ENCODE measurements at regions not wholly inside any gene's neighbourhood (a gene's known extent, or its start where the extent isn't known, plus 50 kb on each side); places are given as distances from the start of the nearest gene placed in this dataset.

DNA sequence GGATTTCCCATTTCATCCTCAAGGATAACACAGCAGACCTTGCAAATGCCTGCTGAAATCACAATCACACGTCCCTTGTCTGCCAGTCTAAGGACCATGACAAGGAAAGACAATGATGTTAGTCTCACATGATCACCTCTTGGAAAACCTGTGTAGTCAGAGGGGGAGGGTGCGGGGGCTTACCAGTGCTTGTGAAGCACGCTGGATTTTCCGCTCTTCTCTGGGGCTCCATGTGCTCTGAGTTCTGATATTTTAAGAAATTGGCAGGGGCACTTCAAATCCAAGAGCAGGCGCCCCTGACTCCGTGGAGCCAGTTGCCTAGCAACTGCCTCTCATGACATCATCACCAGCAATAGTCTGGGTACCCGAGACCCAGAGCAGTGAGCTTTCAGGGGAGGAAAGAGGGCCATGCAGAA, 200.9 kb upstream of the C14orf180 start:
- peaks cover 0 to 9% (median 5%) of the 10 kb centered on the region in 4 donors for H3K9me3 ChIP-seq (ENCODE audit: control insufficient read depth in 4 of 4, low read length in 3 of 4)
- no peaks in the 10 kb centered on the region for H3K4me1 ChIP-seq (ENCODE audit: control insufficient read depth in 4 of 4, insufficient read depth in 4 of 4, low read length in 3 of 4)
- WGBS: 66% methylated on average over 7 of the region's 7 CpGs
- no peak overlapping the region for H3K4me3 ChIP-seq (ENCODE audit: low read depth in 1 of 3, low read length in 3 of 3)
- peaks cover 0 to 5% (median 0%) of the 10 kb centered on the region in 4 donors for H3K27me3 ChIP-seq (ENCODE audit: control insufficient read depth in 4 of 4, insufficient read depth in 4 of 4, low read length in 3 of 4)
- DNase-seq (ENCODE audit: low spot score): no peak
- H3K9ac ChIP-seq (ENCODE audit: low read depth in 1 of 2, low read length in 2 of 2): no peak overlapping the region
- no peak overlapping the region for H3K27ac ChIP-seq (ENCODE audit: low read depth in 1 of 2, low read length in 2 of 2)
- TF ChIP-seq FOXA2 (IDR thresholded peaks at IDR 0.05) (no peak), RAD21 (IDR thresholded peaks at IDR 0.05) (no peak), SP1 (IDR thresholded peaks at IDR 0.05) (no peak), JUND (IDR thresholded peaks at IDR 0.05) (no peak), YY1 (IDR thresholded peaks at IDR 0.05) (no peak), RXRA (IDR thresholded peaks at IDR 0.05) (no peak), TAF1 (conservative IDR thresholded peaks at IDR 0.05) (no peak), NR2F2 (IDR thresholded peaks at IDR 0.05) (no peak), HNF4G (IDR thresholded peaks at IDR 0.05) (no peak)
- TF ChIP-seq, protein P1, sequence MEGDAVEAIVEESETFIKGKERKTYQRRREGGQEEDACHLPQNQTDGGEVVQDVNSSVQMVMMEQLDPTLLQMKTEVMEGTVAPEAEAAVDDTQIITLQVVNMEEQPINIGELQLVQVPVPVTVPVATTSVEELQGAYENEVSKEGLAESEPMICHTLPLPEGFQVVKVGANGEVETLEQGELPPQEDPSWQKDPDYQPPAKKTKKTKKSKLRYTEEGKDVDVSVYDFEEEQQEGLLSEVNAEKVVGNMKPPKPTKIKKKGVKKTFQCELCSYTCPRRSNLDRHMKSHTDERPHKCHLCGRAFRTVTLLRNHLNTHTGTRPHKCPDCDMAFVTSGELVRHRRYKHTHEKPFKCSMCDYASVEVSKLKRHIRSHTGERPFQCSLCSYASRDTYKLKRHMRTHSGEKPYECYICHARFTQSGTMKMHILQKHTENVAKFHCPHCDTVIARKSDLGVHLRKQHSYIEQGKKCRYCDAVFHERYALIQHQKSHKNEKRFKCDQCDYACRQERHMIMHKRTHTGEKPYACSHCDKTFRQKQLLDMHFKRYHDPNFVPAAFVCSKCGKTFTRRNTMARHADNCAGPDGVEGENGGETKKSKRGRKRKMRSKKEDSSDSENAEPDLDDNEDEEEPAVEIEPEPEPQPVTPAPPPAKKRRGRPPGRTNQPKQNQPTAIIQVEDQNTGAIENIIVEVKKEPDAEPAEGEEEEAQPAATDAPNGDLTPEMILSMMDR (IDR thresholded peaks at IDR 0.05; ENCODE audit: low read depth, low read length, missing input control): no peak
- TF ChIP-seq, protein P2, sequence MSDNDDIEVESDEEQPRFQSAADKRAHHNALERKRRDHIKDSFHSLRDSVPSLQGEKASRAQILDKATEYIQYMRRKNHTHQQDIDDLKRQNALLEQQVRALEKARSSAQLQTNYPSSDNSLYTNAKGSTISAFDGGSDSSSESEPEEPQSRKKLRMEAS (IDR thresholded peaks at IDR 0.05): no peak
- H3K36me3 ChIP-seq (ENCODE audit: control insufficient read depth in 4 of 4, insufficient read depth in 3 of 4, low read depth in 1 of 4, low read length in 3 of 4): no peaks in the 10 kb centered on the region

DNA sequence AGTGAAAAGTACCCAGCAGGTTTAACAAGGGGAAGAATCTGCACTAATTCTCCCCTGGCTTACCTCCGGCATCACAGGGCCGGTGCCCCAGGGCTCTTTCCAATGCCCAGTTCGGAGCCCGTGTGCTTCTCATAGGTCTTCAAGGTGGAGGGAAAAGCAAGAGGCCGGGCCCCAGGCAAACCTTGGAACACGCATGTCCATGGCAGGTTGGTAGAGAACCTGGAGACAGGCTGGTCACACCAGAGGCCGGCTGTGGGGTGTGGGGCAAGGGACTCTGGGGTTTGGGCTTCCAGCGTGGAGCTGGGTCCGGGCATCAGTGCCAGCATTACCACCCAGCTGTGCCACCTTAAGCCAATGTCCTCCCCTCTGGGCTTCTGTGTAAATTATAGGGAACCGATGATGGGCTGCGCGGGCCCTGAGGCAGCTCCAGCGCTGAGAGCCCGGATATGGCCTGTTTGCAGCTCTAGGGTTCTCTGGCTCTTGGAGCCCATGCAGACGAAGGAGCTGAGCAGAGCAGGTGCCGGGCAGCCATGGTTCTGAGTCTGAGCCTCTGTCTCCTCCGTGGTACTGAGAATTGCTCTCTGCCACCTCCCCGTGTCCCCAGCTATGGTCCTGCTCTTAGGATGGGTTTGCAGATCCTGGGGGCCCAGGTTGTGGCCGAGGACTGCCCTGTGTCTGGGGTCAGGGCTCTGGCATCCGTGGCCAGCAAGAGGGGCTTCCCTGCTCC, 197.0 kb upstream of the C14orf180 start:
- no peak overlapping the region for H3K27ac ChIP-seq (ENCODE audit: low read depth in 1 of 2, low read length in 2 of 2)
- no peaks in the 10 kb centered on the region for H3K4me1 ChIP-seq (ENCODE audit: control insufficient read depth in 4 of 4, insufficient read depth in 4 of 4, low read length in 3 of 4)
- no peak for DNase-seq (ENCODE audit: low spot score)
- H3K4me3 ChIP-seq (ENCODE audit: low read depth in 1 of 3, low read length in 3 of 3): no peak overlapping the region
- H3K36me3 ChIP-seq (ENCODE audit: control insufficient read depth in 4 of 4, insufficient read depth in 3 of 4, low read depth in 1 of 4, low read length in 3 of 4): no peaks in the 10 kb centered on the region
- peaks cover 0 to 11% (median 0%) of the 10 kb centered on the region in 4 donors for H3K27me3 ChIP-seq (ENCODE audit: control insufficient read depth in 4 of 4, insufficient read depth in 4 of 4, low read length in 3 of 4)
- H3K9ac ChIP-seq (ENCODE audit: low read depth in 1 of 2, low read length in 2 of 2): no peak overlapping the region
- H3K9me3 ChIP-seq (ENCODE audit: control insufficient read depth in 4 of 4, low read length in 3 of 4): peaks cover 0 to 9% (median 5%) of the 10 kb centered on the region in 4 donors
- TF ChIP-seq GABPA (IDR thresholded peaks at IDR 0.05 in 1 of 2, conservative IDR thresholded peaks at IDR 0.05 in 1 of 2): no peak
- no peak for TF ChIP-seq SP1 (IDR thresholded peaks at IDR 0.05)
- no peak for TF ChIP-seq FOXA1 (IDR thresholded peaks at IDR 0.05)
- TF ChIP-seq, protein P3, sequence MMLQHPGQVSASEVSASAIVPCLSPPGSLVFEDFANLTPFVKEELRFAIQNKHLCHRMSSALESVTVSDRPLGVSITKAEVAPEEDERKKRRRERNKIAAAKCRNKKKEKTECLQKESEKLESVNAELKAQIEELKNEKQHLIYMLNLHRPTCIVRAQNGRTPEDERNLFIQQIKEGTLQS (IDR thresholded peaks at IDR 0.05): no peak
- TF ChIP-seq, protein P4, sequence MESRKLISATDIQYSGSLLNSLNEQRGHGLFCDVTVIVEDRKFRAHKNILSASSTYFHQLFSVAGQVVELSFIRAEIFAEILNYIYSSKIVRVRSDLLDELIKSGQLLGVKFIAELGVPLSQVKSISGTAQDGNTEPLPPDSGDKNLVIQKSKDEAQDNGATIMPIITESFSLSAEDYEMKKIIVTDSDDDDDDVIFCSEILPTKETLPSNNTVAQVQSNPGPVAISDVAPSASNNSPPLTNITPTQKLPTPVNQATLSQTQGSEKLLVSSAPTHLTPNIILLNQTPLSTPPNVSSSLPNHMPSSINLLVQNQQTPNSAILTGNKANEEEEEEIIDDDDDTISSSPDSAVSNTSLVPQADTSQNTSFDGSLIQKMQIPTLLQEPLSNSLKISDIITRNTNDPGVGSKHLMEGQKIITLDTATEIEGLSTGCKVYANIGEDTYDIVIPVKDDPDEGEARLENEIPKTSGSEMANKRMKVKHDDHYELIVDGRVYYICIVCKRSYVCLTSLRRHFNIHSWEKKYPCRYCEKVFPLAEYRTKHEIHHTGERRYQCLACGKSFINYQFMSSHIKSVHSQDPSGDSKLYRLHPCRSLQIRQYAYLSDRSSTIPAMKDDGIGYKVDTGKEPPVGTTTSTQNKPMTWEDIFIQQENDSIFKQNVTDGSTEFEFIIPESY (IDR thresholded peaks at IDR 0.05): no peak
- TF ChIP-seq RAD21 (IDR thresholded peaks at IDR 0.05): no peak
- TF ChIP-seq TAF1 (conservative IDR thresholded peaks at IDR 0.05): no peak
- no peak for TF ChIP-seq HNF4A (conservative IDR thresholded peaks at IDR 0.05)
- 83% methylated on average over 20 of the region's 20 CpGs for WGBS
